Keratinocyte (primary cell): ENCODE measurements at regions not wholly inside any gene's neighbourhood (a gene's known extent, or its start where the extent isn't known, plus 50 kb on each side); places are given as distances from the start of the nearest gene placed in this dataset.

ENCODE experiments used
- DNase-seq: peaks from one replicate; pipeline ENCODE4 v3.0.0-alpha.2; 2011; ENCODE audit warnings: low read depth, missing footprints, low spot score
- FAIRE-seq: peaks from 2 replicates; lab custom pipeline; 2011; peaks lifted over from hg19 to GRCh38; lab: Jason Lieb, UNC
- H2AFZ ChIP-seq: 2 replicates; pipeline ENCODE4 v1.6.0; 2012; ENCODE audit warnings: low read length, control low read depth, inconsistent platforms; ENCODE audit not compliant: control insufficient read depth
- H3K27ac ChIP-seq: 2 replicates; pipeline ENCODE4 v1.5.1; 2011; ENCODE audit warnings: low read length; ENCODE audit not compliant: control insufficient read depth, insufficient read depth
- H3K27me3 ChIP-seq: 3 replicates; pipeline ENCODE4 v1.6.0; 2011; ENCODE audit warnings: low read length; ENCODE audit not compliant: control insufficient read depth, insufficient read depth; ENCODE audit errors: extremely low read depth
- H3K36me3 ChIP-seq, 2 experiments: 2 replicates in 1 of 2; 3 replicates in 1 of 2; pipeline ENCODE4 v1.5.1; 2011; ENCODE audit warnings: low read length in 2 of 2, mild to moderate bottlenecking in 1 of 2; ENCODE audit not compliant: control insufficient read depth in 2 of 2, insufficient read depth in 2 of 2; ENCODE audit errors: extremely low read depth in 1 of 2
- H3K4me1 ChIP-seq: 3 replicates; pipeline ENCODE4 v1.5.1; 2011; ENCODE audit warnings: low read length; ENCODE audit not compliant: control insufficient read depth, insufficient read depth; ENCODE audit errors: extremely low read depth
- H3K4me2 ChIP-seq: 3 replicates; pipeline ENCODE4 v1.6.0; 2011; ENCODE audit warnings: low read depth, low read length; ENCODE audit not compliant: control insufficient read depth, insufficient read depth; ENCODE audit errors: extremely low read depth
- H3K4me3 ChIP-seq, 3 experiments: fragments of 200-600 bp in 1 of 3; sonication (generic) in 1 of 3; 2 replicates in 2 of 3; 3 replicates in 1 of 3; pipeline ENCODE4 v1.5.1; 2011 to 2016; ENCODE audit warnings: low read length in 3 of 3, mild to moderate bottlenecking in 3 of 3, control low read depth in 2 of 3, inconsistent platforms in 1 of 3, low read depth in 1 of 3, mixed read lengths in 1 of 3, mixed run types in 1 of 3, moderate library complexity in 1 of 3; ENCODE audit not compliant: control insufficient read depth in 2 of 3, insufficient read depth in 2 of 3; ENCODE audit errors: extremely low read depth in 1 of 3
- H3K79me2 ChIP-seq: 2 replicates; pipeline ENCODE4 v1.6.0; 2012; ENCODE audit warnings: low read length; ENCODE audit not compliant: control insufficient read depth, insufficient read depth
- H3K9ac ChIP-seq: 3 replicates; pipeline ENCODE4 v1.6.0; 2011; ENCODE audit warnings: low read length; ENCODE audit not compliant: control insufficient read depth, insufficient read depth; ENCODE audit errors: extremely low read depth
- H3K9me1 ChIP-seq: 3 replicates; pipeline ENCODE4 v1.6.0; 2011; ENCODE audit warnings: low read length; ENCODE audit not compliant: control insufficient read depth, insufficient read depth; ENCODE audit errors: extremely low read depth
- H3K9me3 ChIP-seq: 2 replicates; pipeline ENCODE4 v1.5.1; 2012; ENCODE audit warnings: low read depth, low read length; ENCODE audit not compliant: control insufficient read depth
- H4K20me1 ChIP-seq: 3 replicates; pipeline ENCODE4 v1.6.0; 2011; ENCODE audit warnings: low read length; ENCODE audit not compliant: control insufficient read depth, insufficient read depth; ENCODE audit errors: extremely low read depth
- EZH2 ChIP-seq: IDR thresholded peaks from one replicate; pipeline ENCODE4 v1.6.1; 2012; ENCODE audit warnings: inconsistent platforms, mild to moderate bottlenecking, low read length, moderate library complexity
- dilution Hi-C: fragments of 300-500 bp; cut with MboI; formaldehyde crosslinking; loops from one replicate; pipeline ENCODE4 v1.7.0; 2020; ENCODE audit warnings: low sequenced_read_pairs; ENCODE audit not compliant: extremely low pct_ligation_motif_present
- TF ChIP-seq, protein P1 (sequence below), 3 experiments: IDR thresholded peaks in 1 of 3; conservative IDR thresholded peaks in 1 of 3; optimal IDR thresholded peaks in 1 of 3; 2 replicates in 2 of 3; 3 replicates in 1 of 3; pipeline versions ENCODE3 to v1.5.1; 2011; ENCODE audit warnings: low read length in 3 of 3, mild to moderate bottlenecking in 3 of 3, moderate library complexity in 2 of 3, control low read depth in 1 of 3, inconsistent platforms in 1 of 3; ENCODE audit not compliant: insufficient read depth in 2 of 3; ENCODE audit errors: extremely low read depth in 1 of 3

DNA sequence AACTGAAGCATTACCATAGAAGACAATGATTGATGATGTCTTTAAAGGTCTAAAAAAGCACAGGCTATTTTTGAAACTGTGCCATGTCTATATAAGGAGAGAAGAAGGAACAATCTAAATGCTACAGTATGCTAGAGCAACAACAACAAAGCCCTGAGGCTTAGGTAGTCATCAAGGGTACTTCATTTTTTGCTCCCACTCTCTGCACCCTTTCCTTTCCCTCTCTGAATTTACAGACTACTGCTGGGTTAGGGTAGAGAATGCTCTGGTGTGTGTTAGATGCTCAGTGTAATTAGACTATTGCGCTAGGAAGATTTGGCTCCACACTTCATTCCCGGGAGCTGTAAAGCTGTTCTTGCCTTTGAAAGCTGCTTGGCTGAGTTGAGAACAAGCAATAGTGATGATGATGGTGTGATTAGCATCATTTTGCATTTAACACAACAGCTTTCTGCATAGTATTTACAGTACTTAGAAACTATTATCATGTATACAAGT lies 1262.5 kb upstream of the CITED2 start:
- FAIRE-seq (no peak), DNase-seq (no peak)
- no peak overlapping the region for H3K9ac ChIP-seq
- H2AFZ ChIP-seq: no peak overlapping the region
- dilution Hi-C loops: no loop called here
- no peaks in the 10 kb centered on the region for H4K20me1 ChIP-seq
- no peak for TF ChIP-seq EZH2
- TF ChIP-seq, protein P1, sequence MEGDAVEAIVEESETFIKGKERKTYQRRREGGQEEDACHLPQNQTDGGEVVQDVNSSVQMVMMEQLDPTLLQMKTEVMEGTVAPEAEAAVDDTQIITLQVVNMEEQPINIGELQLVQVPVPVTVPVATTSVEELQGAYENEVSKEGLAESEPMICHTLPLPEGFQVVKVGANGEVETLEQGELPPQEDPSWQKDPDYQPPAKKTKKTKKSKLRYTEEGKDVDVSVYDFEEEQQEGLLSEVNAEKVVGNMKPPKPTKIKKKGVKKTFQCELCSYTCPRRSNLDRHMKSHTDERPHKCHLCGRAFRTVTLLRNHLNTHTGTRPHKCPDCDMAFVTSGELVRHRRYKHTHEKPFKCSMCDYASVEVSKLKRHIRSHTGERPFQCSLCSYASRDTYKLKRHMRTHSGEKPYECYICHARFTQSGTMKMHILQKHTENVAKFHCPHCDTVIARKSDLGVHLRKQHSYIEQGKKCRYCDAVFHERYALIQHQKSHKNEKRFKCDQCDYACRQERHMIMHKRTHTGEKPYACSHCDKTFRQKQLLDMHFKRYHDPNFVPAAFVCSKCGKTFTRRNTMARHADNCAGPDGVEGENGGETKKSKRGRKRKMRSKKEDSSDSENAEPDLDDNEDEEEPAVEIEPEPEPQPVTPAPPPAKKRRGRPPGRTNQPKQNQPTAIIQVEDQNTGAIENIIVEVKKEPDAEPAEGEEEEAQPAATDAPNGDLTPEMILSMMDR (optimal IDR thresholded peaks at IDR 0.05 in 1 of 3, IDR thresholded peaks at IDR 0.05 in 1 of 3, conservative IDR thresholded peaks at IDR 0.05 in 1 of 3; ENCODE audit: extremely low read depth in 1 of 3, insufficient read depth in 2 of 3, low read length in 3 of 3): no peak
- no peak overlapping the region for H3K27ac ChIP-seq
- H3K36me3 ChIP-seq: no peaks in the 10 kb centered on the region
- no peaks in the 10 kb centered on the region for H3K9me3 ChIP-seq
- H3K27me3 ChIP-seq: no peaks in the 10 kb centered on the region
- H3K79me2 ChIP-seq: no peaks in the 10 kb centered on the region
- H3K4me1 ChIP-seq: no peaks in the 10 kb centered on the region
- no peak overlapping the region for H3K4me3 ChIP-seq
- no peaks in the 10 kb centered on the region for H3K9me1 ChIP-seq
- no peak overlapping the region for H3K4me2 ChIP-seq

DNA sequence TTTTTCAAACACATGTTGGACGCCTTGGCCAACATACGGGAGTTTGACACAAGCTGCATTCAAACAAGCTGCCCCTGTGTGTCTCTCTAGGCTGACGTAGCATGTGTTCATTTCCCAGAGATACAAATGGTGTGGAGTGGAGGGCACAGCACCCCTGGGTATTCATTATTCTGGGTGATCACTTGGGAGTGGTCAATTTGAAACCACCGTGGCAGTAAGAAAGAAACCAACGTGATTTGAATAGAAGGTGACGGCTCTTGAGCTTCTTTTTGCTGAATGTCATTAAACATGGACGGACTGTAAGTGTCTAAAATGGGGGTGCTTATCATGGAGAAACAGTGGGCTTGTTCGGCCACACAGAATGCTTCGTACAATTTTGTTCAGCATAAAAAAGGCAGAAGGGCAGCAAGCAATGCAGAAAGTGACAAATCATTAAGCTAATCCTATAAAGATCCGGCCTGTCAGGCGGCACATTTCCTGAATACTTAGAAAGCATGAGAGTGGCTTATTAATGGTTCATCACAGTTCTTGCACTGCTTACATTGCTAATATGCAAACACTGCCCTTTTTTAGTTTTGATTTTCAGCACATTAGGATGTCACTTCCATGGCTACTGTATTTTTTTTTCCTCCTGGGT lies 1261.9 kb upstream of the CITED2 start:
- dilution Hi-C loops: no loop called here
- Histone ChIP-seq H3K27me3 (no peaks in the 10 kb centered on the region), H3K9me3 (no peaks in the 10 kb centered on the region), H3K27ac (no peak overlapping the region), H4K20me1 (no peaks in the 10 kb centered on the region), H3K79me2 (no peaks in the 10 kb centered on the region), H3K36me3 (no peaks in the 10 kb centered on the region), H3K4me3 (no peak overlapping the region), H3K9me1 (no peaks in the 10 kb centered on the region), H2AFZ (no peak overlapping the region), H3K9ac (no peak overlapping the region), H3K4me1 (no peaks in the 10 kb centered on the region), H3K4me2 (no peak overlapping the region)
- FAIRE-seq: no peak
- DNase-seq: no peak
- TF ChIP-seq EZH2: no peak
- TF ChIP-seq, protein P1 (optimal IDR thresholded peaks at IDR 0.05 in 1 of 3, IDR thresholded peaks at IDR 0.05 in 1 of 3, conservative IDR thresholded peaks at IDR 0.05 in 1 of 3; ENCODE audit: extremely low read depth in 1 of 3, insufficient read depth in 2 of 3, low read length in 3 of 3): no peak
